ENCODE measurements at regions not wholly inside any gene's neighbourhood (a gene's known extent, or its start where the extent isn't known, plus 50 kb on each side); places are given as distances from the start of the nearest gene placed in this dataset.

DNA sequence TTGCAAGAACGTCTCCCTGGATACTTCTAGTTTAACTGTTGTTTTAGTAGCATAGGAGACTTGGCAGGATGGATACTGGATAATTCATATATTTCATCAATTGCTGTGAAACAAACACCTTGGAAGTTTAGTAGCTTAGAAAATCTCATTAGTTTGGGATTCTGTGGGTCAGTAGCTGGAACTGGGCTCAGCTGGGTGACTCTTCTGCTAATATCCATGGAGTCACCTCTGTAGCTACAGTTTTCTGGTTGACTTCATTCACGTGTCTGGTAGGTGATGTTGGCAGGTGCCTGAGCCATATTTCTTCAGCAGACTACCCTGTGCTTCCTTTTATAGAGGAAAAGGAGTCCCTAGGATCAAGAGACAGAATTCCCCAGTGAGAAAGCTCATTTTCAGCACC, 208.9 kb upstream of the PFKP start:
- no peak for DNase-seq (ENCODE audit: low spot score)

DNA sequence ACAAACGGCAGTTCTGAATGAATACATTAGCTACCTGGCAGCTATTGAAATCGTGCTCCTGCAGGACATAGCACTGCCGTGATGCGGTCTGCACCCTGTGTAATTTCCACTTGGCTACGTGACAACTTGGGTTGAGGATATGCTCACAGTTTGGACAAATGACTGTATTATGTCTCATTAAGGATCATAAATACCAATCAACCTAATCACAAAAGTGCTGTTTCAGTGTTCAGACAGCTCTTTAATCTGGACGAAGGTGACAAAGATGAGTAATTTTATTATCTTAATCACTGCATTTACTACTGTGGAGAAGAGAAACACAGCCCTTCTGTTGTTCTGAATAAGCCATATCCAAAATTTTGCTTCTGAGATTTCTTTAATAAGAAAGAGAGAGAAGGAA, 210.8 kb upstream of the PFKP start:
- no peak for DNase-seq (ENCODE audit: low spot score)

DNA sequence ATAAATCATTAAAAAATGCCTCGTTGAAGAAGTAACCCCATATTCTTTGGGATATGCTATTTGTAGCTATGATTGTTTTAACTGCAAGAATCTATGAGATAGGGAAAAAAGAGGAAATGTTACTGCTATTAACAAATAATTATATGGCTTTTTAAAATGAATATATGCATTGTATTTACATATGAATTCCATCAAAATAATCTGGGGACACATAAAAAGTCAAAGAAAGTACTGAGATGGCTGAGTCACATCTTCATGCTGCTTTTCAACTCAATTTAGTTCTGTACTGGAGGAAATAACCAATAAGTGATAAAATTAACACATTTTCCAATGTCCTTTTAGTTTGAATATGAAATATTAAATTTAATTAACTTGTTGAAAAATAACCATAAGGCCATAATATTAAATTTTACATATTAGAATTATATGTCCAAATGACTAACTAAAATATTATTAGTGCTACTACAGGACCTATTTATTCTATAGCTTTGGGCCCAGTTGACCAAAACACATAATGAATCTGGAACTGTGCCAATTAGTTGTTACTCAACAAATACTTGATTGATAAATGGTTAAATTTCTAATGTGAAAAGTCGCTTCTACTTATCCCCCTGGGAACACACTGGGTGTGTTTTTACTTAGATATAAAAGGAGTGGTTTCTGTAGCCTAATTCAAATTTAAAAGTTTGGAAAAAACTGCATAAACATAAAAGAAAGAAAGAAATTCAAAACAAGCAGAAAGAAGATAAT, 214.6 kb upstream of the PFKP start:
- DNase-seq (ENCODE audit: low spot score) = no peak

DNA sequence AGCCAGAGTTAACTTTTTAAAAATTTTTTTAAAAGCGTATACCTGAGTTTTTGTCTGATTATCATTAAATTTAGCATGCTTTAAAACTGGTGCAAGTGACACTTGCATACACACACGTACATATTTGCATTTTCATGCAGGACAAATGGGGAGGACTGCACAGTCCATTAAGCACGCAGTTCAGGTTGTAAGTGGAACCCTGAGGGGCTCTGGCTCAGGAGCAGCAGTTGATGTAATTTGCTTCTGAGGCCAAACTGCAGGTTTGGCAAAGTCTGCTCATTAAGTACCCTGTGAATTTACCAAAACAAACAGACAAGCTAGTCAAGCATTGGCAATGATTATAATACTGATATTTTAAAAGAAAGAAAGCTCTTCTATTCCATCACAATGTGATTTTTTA, 215.8 kb upstream of the PFKP start:
- no peak for DNase-seq (ENCODE audit: low spot score)

DNA sequence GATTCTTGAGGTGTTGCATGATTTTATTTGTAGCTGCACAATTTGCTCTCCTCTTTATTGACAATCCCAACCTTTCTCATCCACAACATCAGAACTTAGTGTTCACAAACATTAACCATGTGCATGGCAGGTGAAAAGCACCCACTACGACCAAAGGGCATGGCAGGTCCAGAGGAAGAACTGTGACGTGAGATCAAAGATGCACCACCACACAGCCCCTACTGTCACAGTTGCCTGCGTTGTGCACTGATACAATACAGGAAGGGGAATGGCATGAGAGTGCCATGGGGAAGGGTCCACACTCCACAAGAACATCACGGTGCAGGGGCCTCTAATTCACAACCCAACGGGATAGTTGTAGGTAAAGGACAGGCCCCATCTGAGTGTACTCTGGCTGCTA, 217.1 kb upstream of the PFKP start:
- no peak for DNase-seq (ENCODE audit: low spot score)

DNA sequence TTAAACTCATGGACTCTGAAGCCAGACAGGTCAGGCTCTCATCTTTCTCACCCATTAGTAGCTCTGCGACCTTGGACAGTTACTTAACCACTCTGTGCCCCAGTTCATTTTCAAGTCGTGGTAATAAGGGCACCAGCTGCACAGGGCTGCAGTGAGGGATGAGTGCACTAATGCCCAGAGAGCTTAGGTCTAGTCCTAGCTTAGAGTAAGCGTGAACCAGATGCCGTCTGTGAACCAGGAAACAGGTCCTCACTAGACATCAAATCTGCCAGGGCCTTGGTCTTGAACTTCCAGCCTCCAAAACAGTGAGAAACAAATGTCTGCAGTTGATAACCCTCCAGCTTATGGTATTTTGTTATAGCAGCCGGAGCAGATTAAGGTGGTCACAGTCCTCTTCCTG, 222.4 kb upstream of the PFKP start:
- DNase-seq (ENCODE audit: low spot score) = no peak

DNA sequence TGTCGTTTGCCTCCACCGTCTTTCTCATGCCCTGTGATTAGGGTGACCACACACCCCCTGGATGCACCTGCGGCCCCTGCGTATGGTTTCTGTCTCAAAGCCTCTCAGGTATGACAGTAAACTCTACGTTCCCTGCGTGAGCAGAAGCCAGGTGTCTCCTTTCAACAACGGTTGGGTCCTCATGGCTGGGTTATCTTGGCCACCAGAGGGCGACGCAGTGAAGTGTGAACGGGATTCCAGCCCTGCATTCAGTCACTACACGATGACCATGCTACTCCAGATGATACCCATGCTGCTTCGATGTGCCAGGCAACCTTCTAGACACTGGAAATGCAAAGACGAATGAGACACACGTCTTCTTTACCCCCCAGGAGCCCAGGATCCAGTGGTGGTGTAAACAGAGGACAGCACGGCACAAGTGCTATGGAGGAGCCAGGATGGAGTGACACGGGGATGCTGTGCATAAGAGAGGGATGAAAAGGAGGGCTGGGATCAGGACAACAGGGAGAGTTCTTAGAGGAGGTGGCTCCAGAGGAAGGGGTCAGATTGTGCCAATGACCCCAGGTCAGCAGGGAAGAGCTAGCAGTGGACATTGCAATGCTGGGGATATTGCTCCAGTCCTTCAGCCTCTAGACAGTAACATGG, 228.1 kb upstream of the PFKP start:
- DNase-seq (ENCODE audit: low spot score) = peak; percentile 4

DNA sequence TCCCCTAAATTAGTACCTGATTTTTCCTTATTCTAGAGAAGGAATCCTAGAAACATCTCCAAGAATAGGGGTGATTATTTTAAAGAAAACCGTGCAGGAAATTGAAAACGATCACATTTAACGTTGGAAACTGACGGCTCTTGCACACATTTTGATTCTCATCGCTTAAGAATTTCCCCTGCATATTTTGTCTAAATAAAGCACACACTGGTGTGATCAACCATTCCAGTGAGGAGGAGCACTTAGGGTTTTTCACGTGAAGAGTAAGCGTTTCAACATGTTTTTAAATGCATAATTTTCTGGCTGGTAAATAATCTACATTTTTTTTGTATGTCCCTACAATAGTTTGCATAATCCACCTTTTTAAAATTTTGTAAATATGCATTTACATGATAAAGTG, 229.7 kb upstream of the PFKP start:
- no peak for DNase-seq (ENCODE audit: low spot score)

DNA sequence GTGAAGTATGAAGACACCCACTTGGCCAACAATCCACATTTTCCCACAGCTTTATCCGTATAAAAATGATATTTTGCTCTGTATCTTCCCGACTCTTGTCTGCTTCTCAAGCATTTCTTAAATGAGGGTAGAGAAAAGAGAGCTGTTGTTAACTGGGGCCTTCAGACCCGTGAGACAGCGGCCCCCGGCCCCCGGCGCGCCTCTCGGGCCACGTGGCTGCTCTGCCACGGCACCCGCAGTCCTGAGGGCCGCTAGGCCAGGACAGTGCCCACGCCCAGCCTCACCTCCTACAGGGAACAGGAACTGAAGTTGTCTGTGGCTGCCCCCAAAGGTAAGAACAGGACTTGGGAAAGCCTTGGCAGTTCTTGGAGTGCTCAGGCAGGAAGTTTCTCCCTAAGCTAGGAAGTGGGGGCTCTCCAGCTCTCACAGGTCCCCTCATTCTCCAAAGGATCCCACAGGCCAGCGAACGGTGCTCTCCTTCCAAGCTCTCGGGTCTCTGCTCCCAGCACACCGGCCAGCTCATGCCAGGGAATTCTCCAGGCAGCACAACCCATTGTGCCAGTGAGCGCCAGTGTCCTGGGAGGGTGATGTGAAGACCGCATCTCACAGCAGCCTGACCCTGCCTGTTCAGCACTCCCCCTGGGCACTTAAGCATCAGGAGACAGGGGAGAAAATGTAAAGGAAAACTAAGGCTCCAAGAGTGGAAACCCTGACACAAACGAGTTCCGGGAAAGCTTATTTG, 230.3 kb upstream of the PFKP start:
- DNase-seq (ENCODE audit: low spot score) = no peak

DNA sequence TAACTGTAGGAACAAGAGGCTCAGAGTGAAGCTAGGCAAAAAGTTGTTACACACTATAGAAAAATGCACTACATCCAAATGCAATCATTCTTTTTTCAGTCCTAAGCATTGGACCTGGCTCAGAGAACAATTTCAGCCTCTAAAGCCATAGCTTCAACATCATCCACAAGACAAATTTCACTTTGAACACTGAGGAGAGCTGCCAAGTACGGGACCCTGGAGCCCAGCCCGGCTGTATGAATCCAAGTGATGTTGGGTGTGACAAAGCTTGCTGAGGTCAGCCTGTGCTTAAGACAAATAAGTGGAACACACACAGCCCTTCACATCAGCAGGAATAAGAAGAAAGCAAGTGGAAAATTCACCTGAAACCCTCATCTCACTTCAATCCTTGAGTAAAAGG, 233.1 kb upstream of the PFKP start:
- no peak for DNase-seq (ENCODE audit: low spot score)

DNA sequence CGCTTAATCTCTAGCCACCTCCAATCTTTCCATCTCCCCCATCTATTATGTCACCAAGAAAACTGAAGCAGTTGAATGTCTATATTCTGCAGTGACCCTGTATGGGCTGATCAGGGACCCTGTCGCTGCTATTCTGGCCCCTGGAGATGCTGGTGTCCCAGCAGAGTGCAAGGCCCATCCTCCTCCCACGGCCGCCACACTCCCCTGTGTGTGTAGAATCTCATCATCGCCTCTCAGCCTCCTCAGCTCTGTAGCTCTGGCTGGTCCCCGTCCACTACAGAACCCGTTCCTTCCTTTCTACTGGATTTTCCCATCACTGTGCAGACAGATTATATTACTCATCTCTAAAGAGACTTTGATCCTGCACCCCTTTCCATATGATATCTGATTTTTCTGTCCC, 235.8 kb upstream of the PFKP start:
- DNase-seq (ENCODE audit: low spot score) = no peak

DNA sequence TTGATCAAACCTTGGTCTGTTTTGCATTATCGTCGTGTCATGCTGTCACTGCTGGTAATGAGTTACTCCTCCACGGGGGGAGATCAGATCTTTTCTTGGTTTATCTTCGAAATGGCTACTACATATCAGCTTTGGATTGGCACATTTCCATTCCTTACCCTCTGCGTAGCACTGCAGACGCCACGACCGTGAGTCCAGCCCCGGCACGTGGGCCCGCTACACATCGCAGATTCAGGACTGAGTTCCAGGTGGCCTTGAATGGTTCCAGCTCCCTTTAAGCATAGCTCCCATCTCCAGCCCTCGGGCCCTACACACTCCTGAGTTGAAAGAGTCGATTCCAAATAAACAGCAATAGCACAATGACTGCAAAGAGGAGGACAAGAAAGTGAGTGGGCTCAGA, 238.6 kb upstream of the PFKP start:
- DNase-seq (ENCODE audit: low spot score) = no peak

DNA sequence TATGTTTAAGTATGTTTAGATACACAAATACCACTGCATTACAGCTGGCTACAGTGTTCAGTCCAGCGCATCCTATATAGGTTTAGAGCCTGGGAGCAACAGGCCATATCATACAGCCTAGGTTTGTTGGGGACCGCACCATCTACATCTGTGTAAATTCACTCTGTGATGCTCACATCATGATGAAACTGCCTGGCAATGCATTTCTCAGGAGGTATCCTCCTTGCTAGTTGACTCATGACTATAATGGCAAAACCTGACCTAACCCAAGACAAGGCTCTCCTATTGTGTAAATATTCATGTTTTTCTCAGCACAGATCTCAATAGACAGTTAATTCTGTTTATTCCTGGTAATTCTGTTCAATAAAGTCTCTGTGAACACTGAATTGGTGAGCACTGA, 240.7 kb upstream of the PFKP start:
- no peak for DNase-seq (ENCODE audit: low spot score)

DNA sequence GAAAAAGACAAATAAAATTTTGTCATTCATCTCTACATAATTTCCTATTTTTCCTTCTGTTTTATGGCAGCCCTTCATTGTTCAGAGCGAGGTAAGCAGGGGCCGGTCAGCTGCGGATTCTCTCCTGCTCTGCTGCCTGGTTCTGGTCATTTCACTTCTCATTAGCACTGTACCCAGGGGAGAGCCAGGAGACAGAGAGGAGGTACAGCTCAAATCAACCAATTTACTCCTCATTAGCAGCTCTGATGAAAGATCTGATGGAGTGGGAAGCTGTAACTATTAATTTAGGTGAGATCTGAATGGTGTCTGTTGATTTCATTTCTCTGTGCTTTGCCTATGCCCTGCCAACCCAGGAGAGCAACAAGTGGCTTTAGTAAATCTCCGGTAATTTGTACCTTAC, 241.5 kb upstream of the PFKP start:
- DNase-seq (ENCODE audit: low spot score) = no peak

DNA sequence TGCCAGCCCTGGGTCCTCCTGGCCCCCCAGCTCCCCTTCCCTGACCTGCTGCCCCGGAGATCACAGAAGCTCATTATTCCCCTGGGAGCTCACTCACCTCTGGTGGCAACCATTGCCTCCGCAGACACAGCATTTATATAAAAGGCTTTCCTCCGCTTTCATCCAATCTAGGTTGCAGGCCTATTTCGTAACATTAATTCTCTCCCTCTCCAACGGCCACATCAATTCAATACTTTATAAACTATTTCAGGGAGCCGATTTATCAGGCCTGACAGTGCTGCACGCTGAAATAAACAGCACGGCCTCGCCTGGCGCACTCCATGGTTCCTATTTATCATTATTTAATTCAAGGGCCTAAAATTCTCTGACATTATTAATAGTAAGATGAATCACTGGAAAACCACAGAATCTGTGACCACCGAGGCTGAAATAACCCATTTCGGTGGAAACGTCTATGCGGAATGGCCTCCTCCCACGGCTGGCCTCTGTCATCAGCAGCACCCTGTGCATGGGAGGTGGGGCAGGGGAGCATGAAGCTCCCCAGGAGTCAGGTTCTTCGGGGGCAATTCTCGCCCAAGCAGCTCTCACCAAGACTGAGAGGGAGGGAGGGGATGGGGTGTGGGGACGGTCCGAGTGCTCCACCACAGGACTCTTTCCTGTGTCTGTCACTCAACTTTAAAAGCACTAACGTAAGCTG, 249.3 kb upstream of the PFKP start:
- DNase-seq (ENCODE audit: low spot score) = no peak

DNA sequence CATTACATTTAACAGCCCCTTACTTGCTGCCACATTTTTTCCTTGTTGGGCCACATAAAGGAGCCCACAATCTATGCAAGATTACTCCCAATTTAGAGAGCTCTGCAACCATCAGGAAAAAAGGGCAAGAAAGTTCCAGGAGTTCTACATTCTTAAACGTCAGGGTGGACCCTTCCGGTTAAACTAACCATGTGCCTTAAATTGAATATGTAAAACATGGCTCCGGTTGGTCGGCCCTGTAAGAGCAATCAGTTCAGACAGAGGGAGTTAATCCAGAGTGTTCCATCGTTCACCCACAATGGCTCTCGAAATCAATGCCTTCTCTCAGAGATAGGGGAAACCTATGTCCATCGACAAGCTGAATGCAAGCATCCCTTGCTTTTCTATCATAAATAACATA, 253.7 kb upstream of the PFKP start:
- DNase-seq (ENCODE audit: low spot score) = no peak

DNA sequence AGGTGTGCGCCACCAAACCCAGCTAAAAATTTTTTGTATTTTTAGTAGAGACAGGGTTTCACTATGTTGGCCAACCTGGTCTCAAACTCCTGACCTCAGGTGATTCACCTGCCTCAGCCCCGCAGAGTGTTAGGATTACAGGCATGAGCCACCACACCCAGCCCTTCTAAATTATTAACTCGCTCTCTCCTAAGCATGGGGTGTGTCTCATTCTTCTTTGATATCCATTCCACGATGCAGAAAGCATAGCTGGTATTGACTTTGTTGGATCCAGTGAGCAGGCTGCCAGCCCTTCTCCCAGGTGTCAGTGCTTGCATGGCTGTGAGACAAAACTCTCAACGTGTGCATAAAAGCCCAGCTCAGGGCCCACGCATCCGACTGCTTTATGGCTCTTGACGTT, 254.1 kb upstream of the PFKP start:
- no peak for DNase-seq (ENCODE audit: low spot score)

DNA sequence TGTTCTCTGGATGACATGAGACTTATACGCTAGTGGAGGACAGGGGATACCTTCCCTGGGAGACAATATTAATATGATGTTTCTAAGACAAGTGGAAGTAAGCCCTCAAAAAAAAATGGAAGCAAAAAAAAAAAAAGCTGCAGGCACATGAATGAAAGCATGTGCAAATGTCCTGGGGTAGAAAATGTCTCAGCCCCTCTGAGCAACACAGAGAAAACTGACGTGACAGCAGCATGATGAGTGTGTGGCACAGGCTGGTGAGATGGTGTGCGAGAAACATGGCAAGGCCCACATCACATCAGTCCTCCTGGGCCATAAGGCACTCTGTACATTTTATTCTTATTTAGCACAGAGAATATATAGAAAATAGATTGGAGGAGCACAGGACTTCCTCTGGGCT, 254.7 kb upstream of the PFKP start:
- DNase-seq (ENCODE audit: low spot score) = no peak

DNA sequence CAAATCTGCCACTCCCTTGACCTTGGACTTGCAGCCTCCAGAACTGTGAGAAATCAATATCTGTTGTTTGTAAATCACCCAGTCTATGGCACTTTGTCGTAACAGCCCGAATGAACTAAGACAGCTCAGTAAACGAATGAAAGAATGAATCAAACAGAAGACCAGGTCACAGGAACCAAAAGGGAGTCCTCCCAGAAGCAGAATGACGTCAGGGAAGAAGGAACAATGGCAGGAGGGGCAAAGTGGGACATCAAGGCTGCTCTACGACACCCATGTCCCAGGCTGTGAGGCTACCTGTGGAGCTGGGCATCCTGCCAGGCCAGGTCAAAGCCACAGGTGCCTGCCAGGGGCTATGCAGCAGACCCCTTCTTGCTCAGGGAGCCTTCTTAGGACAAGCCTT, 267.2 kb upstream of the PFKP start:
- no peak for DNase-seq (ENCODE audit: low spot score)

DNA sequence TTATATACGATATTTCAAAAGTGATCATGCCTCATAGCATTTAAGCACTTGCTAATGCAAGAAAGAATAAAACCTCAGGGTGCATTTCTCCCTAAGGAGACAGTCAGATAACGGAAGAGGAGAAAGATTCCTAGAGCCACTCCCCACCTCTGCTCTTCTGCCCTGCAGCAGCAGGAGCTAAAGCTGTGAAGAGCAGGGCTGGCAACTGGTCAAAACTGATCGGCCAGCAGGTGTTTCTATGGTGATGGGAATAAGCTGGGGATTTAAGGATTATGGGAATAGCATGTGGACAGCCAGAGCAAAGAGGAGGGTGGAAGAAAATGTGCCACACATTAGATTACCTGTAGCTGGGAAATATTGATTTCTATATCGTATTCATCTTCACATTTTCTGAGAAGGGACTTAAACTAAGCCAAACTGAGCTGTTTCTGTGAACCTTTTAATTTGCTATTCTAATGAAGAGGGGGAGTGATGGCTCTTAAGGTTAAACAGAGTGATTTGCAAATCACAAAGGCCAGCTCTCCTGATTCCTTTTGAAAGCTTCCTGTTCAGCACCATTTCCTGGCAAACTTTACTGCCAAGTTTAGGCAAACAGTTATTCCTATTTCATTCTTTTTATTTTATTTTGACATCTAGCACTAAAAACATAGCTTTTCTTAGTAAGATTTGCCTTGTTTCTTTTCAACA, 268.9 kb upstream of the PFKP start:
- DNase-seq (ENCODE audit: low spot score) = no peak

DNA sequence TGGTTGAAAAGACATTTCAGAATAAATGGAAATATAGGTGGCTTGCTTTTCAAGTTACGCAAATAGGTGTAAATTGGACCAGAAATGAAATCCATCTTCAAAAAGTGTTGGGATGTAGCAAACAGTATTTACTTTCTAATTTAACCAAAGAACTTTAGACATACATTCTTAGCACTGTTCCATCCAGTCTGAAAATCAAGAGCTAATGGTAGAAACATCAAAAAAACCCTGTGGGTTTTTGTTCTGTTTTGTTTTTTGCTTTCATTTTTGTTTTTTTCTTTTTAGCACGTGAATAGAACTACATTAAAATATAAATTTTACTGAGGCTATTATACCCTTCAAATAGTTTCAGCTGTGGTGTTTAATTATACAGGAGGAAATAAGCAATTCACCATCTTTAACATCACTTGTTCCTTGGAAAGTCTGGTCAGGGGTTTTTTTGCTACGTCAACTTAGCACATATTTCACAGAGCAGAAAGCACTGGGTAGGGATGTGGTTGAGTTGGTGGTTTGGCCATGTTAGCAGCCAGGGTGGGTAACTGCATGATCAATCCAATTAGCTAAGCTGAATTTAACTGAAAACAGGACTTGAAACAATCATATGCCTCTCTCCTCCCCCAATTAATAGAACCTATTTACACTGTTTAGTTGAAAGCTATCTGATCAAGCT, 275.4 kb upstream of the PFKP start:
- DNase-seq (ENCODE audit: low spot score) = no peak

Data from globus pallidus (tissue), 1 donor.